GM23338 (cell line): ENCODE measurements at regions not wholly inside any gene's neighbourhood (a gene's known extent, or its start where the extent isn't known, plus 50 kb on each side); places are given as distances from the start of the nearest gene placed in this dataset.

ENCODE experiments used
- ATAC-seq: fragments of 200-7000 bp; cut with Tn5 transposase; 3 replicates; pipeline ENCODE4 v1.9.1; 2020
- DNase-seq: peaks from one replicate; pipeline ENCODE4 v3.0.0-alpha.2; 2015; ENCODE audit warnings: low spot score
- H2AFZ ChIP-seq: fragments of 200-600 bp; sonication (generic); 2 replicates; pipeline ENCODE4 v1.8.0; 2016; ENCODE audit warnings: antibody characterized with exemption, mild to moderate bottlenecking, moderate library complexity
- H3F3A ChIP-seq: fragments of 200-600 bp; sonication (generic); replicated peaks from 2 replicates; pipeline ENCODE4 v1.8.0; 2017; ENCODE audit warnings: antibody characterized with exemption, mixed run types, low read depth
- H3K27ac ChIP-seq: fragments of 200-600 bp; sonication (generic); 2 replicates; pipeline ENCODE4 v1.6.1; 2016; ENCODE audit warnings: low read depth
- H3K27me3 ChIP-seq: fragments of 200-600 bp; sonication (generic); 2 replicates; pipeline ENCODE4 v1.8.0; 2016; ENCODE audit warnings: mild to moderate bottlenecking, mixed run types, moderate library complexity; ENCODE audit not compliant: insufficient read depth
- H3K36me3 ChIP-seq: fragments of 200-600 bp; sonication (generic); 2 replicates; pipeline ENCODE4 v1.8.0; 2016; ENCODE audit warnings: mild to moderate bottlenecking; ENCODE audit not compliant: insufficient read depth
- H3K4me1 ChIP-seq: fragments of 200-600 bp; sonication (generic); 2 replicates; pipeline ENCODE4 v1.8.0; 2016; ENCODE audit warnings: mild to moderate bottlenecking, moderate library complexity; ENCODE audit not compliant: insufficient read depth
- H3K4me2 ChIP-seq: fragments of 200-600 bp; sonication (generic); 2 replicates; pipeline ENCODE4 v1.7.1; 2017; ENCODE audit warnings: mixed run types
- H3K4me3 ChIP-seq: fragments of 200-600 bp; sonication (generic); 2 replicates; pipeline ENCODE4 v1.6.1; 2016; ENCODE audit warnings: mixed run types
- H3K79me2 ChIP-seq: fragments of 200-600 bp; sonication (generic); replicated peaks from 2 replicates; pipeline ENCODE4 v1.8.0; 2017; ENCODE audit warnings: mild to moderate bottlenecking; ENCODE audit not compliant: insufficient read depth
- H3K9me2 ChIP-seq: fragments of 200-600 bp; sonication (generic); 2 replicates; pipeline ENCODE4 v1.8.0; 2017; ENCODE audit not compliant: insufficient read depth
- H4K20me1 ChIP-seq: fragments of 200-600 bp; sonication (generic); replicated peaks from 2 replicates; pipeline ENCODE4 v1.8.0; 2017; ENCODE audit warnings: mild to moderate bottlenecking; ENCODE audit not compliant: insufficient read depth
- H3K27ac Mint-ChIP-seq: 2 replicates; pipeline ENCODE4 v1.8.0; 2020; ENCODE audit warnings: inconsistent platforms, mild to moderate bottlenecking, moderate library complexity, mixed read lengths
- H3K27me3 Mint-ChIP-seq: 3 replicates; pipeline ENCODE4 v1.8.0; 2022; ENCODE audit warnings: low read depth, mild to moderate bottlenecking, moderate library complexity, mixed read lengths, inconsistent platforms; ENCODE audit not compliant: insufficient read depth, poor library complexity
- H3K36me3 Mint-ChIP-seq: 3 replicates; pipeline ENCODE4 v1.8.0; 2021; ENCODE audit warnings: low read depth, mild to moderate bottlenecking, inconsistent platforms, moderate library complexity, mixed read lengths
- H3K4me1 Mint-ChIP-seq: 3 replicates; pipeline ENCODE4 v1.8.0; 2020; ENCODE audit warnings: mild to moderate bottlenecking, inconsistent platforms, mixed read lengths
- H3K4me3 Mint-ChIP-seq: 3 replicates; pipeline ENCODE4 v1.8.0; 2021; ENCODE audit warnings: moderate library complexity, mild to moderate bottlenecking, inconsistent platforms, mixed read lengths
- H3K9me3 Mint-ChIP-seq: 3 replicates; pipeline ENCODE4 v1.8.0; 2020; ENCODE audit warnings: moderate library complexity, mild to moderate bottlenecking, inconsistent platforms, mixed read lengths
- CREB1 ChIP-seq: fragments of 250-450 bp; sonication (Bioruptor Pico); IDR thresholded peaks from 2 replicates; pipeline ENCODE4 v1.5.0; 2020; ENCODE audit warnings: low read depth, mild to moderate bottlenecking, moderate library complexity
- CTCF ChIP-seq, 2 experiments: fragments of 200-600 bp in 1 of 2; sonication (generic) in 1 of 2; conservative IDR thresholded peaks; 2 replicates each; pipeline versions ENCODE4 v1.5.1 to v1.6.1; 2016 to 2017; ENCODE audit warnings: antibody characterized with exemption in 2 of 2, low read depth in 2 of 2, mild to moderate bottlenecking in 2 of 2, moderate library complexity in 1 of 2
- EZH2 ChIP-seq: fragments of 200-600 bp; sonication (generic); IDR thresholded peaks from one replicate; pipeline ENCODE4 v1.8.0; 2017; ENCODE audit warnings: antibody characterized with exemption, mild to moderate bottlenecking, low read depth; ENCODE audit not compliant: unreplicated experiment
- EZH2phosphoT487 ChIP-seq: fragments of 200-600 bp; sonication (generic); IDR thresholded peaks from one replicate; pipeline ENCODE4 v1.8.1; 2018; ENCODE audit warnings: antibody characterized with exemption; ENCODE audit not compliant: unreplicated experiment
- JUNB ChIP-seq: IDR thresholded peaks from one replicate; pipeline ENCODE4 v1.6.1; 2016; ENCODE audit warnings: antibody characterized with exemption; ENCODE audit not compliant: unreplicated experiment
- NANOG ChIP-seq: IDR thresholded peaks from 2 replicates; pipeline ENCODE4 v1.6.1; 2016; ENCODE audit warnings: antibody characterized with exemption, borderline replicate concordance
- POLR2AphosphoS5 ChIP-seq: IDR thresholded peaks from 2 replicates; pipeline ENCODE4 v1.6.1; 2016; ENCODE audit warnings: antibody characterized with exemption, low read depth
- STAT1 ChIP-seq: IDR thresholded peaks from one replicate; pipeline ENCODE4 v1.6.1; 2016; ENCODE audit warnings: antibody characterized with exemption; ENCODE audit not compliant: unreplicated experiment
- ZNF114 ChIP-seq: fragments of 250-450 bp; sonication (Bioruptor Pico); IDR thresholded peaks from 2 replicates; pipeline ENCODE4 v1.5.0; 2020; ENCODE audit warnings: mild to moderate bottlenecking, moderate library complexity
- ZNF331 ChIP-seq: fragments of 250-450 bp; sonication (Bioruptor Pico); IDR thresholded peaks from 2 replicates; pipeline ENCODE4 v1.5.0; 2020; ENCODE audit warnings: low read depth, mild to moderate bottlenecking, moderate library complexity
- ZNF462 ChIP-seq: fragments of 250-450 bp; sonication (Bioruptor Pico); IDR thresholded peaks from 2 replicates; pipeline ENCODE4 v1.5.0; 2020; ENCODE audit warnings: mild to moderate bottlenecking, moderate library complexity
- TF ChIP-seq, protein P1 (sequence below): IDR thresholded peaks from 2 replicates; pipeline ENCODE4 v1.6.1; 2016; ENCODE audit warnings: antibody characterized with exemption
- TF ChIP-seq, protein P2 (sequence below): IDR thresholded peaks from one replicate; pipeline ENCODE4 v1.6.1; 2018; ENCODE audit warnings: antibody characterized with exemption; ENCODE audit not compliant: unreplicated experiment

DNA sequence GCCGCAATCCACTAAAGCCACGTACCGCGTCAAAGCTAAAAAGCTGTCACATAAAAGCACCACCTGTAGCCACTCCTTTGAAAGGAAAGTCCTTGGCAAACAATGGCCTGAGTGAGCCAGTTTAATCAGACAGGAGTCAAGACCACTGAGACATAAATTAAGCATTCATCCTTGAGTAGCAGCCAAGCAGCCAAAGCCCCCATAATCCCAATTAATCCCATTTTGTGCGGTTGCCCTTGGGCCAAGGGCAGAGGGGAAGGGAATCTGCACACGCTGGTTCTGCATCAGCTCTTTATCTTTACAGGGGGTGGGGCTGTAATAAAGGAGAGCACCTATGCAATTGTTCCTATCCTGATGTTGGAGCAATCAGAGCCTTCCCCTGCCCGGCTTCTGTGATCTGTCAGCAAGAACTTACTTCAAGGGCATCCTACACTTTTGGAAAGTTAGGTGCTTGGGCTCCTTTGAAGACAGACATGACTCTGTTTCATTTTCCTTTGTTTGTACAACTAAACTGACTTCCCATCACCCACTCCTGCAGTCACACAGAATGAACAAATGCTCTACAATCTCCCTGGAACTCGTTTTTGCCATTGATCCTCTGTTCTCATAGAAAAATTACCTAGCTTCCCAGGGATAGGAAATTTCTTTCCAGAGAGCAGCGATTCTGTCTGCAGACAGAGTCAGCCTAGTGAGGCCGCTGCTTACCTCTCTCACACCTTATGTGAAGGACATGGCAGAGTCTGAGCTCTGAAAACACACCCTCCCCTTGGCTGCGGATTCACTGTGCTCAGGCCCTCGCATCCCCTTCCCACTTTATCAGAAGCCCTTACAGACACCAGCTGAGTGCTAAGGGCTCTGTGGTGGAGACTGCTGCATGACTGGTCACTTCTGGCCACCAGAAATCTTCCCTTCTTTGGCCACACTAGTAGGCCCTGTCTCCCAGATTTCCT, 116.2 kb upstream of the TBCA start:
- H3K9me2 ChIP-seq = no peaks in the 10 kb centered on the region
- no peak overlapping the region for H3K4me3 ChIP-seq
- Mint-ChIP-seq H3K27me3 (no peaks in the 10 kb centered on the region), H3K4me1 (no peaks in the 10 kb centered on the region), H3K36me3 (no peaks in the 10 kb centered on the region), H3K27ac (no peak overlapping the region), H3K4me3 (no peak overlapping the region), H3K9me3 (no peaks in the 10 kb centered on the region)
- no peaks in the 10 kb centered on the region for H3K27me3 ChIP-seq
- no peak overlapping the region for H3K27ac ChIP-seq
- H3K4me1 ChIP-seq = no peaks in the 10 kb centered on the region
- no peaks in the 10 kb centered on the region for H3K36me3 ChIP-seq
- H2AFZ ChIP-seq = no peak overlapping the region
- no peak for TF ChIP-seq STAT1
- TF ChIP-seq, protein P1, sequence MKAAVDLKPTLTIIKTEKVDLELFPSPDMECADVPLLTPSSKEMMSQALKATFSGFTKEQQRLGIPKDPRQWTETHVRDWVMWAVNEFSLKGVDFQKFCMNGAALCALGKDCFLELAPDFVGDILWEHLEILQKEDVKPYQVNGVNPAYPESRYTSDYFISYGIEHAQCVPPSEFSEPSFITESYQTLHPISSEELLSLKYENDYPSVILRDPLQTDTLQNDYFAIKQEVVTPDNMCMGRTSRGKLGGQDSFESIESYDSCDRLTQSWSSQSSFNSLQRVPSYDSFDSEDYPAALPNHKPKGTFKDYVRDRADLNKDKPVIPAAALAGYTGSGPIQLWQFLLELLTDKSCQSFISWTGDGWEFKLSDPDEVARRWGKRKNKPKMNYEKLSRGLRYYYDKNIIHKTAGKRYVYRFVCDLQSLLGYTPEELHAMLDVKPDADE = no peak
- TF ChIP-seq EZH2 = no peak
- no peak for TF ChIP-seq NANOG
- TF ChIP-seq JUNB = no peak
- TF ChIP-seq CTCF (conservative IDR thresholded peaks at IDR 0.05; ENCODE audit: low read depth in 2 of 2) = no peak
- TF ChIP-seq EZH2phosphoT487 = no peak
- no peak for TF ChIP-seq ZNF331 (CRISPR knock-in tag)
- no peak for TF ChIP-seq POLR2AphosphoS5
- TF ChIP-seq CREB1 (CRISPR knock-in tag) = no peak
- no peak for TF ChIP-seq ZNF114 (CRISPR knock-in tag)
- TF ChIP-seq ZNF462 (CRISPR knock-in tag) = no peak
- TF ChIP-seq, protein P2, sequence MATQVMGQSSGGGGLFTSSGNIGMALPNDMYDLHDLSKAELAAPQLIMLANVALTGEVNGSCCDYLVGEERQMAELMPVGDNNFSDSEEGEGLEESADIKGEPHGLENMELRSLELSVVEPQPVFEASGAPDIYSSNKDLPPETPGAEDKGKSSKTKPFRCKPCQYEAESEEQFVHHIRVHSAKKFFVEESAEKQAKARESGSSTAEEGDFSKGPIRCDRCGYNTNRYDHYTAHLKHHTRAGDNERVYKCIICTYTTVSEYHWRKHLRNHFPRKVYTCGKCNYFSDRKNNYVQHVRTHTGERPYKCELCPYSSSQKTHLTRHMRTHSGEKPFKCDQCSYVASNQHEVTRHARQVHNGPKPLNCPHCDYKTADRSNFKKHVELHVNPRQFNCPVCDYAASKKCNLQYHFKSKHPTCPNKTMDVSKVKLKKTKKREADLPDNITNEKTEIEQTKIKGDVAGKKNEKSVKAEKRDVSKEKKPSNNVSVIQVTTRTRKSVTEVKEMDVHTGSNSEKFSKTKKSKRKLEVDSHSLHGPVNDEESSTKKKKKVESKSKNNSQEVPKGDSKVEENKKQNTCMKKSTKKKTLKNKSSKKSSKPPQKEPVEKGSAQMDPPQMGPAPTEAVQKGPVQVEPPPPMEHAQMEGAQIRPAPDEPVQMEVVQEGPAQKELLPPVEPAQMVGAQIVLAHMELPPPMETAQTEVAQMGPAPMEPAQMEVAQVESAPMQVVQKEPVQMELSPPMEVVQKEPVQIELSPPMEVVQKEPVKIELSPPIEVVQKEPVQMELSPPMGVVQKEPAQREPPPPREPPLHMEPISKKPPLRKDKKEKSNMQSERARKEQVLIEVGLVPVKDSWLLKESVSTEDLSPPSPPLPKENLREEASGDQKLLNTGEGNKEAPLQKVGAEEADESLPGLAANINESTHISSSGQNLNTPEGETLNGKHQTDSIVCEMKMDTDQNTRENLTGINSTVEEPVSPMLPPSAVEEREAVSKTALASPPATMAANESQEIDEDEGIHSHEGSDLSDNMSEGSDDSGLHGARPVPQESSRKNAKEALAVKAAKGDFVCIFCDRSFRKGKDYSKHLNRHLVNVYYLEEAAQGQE = no peak
- DNase-seq (no peak), ATAC-seq (peak; percentile 64)
- H3F3A ChIP-seq = no peaks in the 10 kb centered on the region
- no peak overlapping the region for H3K4me2 ChIP-seq
- no peaks in the 10 kb centered on the region for H4K20me1 ChIP-seq
- no peaks in the 10 kb centered on the region for H3K79me2 ChIP-seq
